ENCODE measurements at regions not wholly inside any gene's neighbourhood (a gene's known extent, or its start where the extent isn't known, plus 50 kb on each side); places are given as distances from the start of the nearest gene placed in this dataset.

GRCh38 chr16:80084614-80085013 is 456.2 kb upstream of the DYNLRB2 start:
- DNase-seq (ENCODE audit: low read depth), result peak; percentile 29
- TF ChIP-seq CTCF (conservative IDR thresholded peaks at IDR 0.05; ENCODE audit: low read depth, low read length), result peak; percentile 69

GRCh38 chr16:80084163-80084562 is 456.6 kb upstream of the DYNLRB2 start:
- no peak overlapping the region for H3K4me3 ChIP-seq (ENCODE audit: low read length)
- no peak for DNase-seq (ENCODE audit: low read depth)
- no peak for TF ChIP-seq CTCF (conservative IDR thresholded peaks at IDR 0.05; ENCODE audit: low read depth, low read length)

More at GRCh38 chr16:80084614-80085013, 456.2 kb upstream of the DYNLRB2 start:
- H3K4me3 ChIP-seq (ENCODE audit: low read length), result no peak overlapping the region

- no peak for TF ChIP-seq CTCF (conservative IDR thresholded peaks at IDR 0.05; ENCODE audit: low read depth, low read length)
- DNase-seq (ENCODE audit: low read depth), result no peak
- no peak overlapping the region for H3K4me3 ChIP-seq (ENCODE audit: low read length)
These were observed 457.9 kb upstream of the DYNLRB2 start for GRCh38 chr16:80082906-80083305.

- H3K4me3 ChIP-seq (ENCODE audit: low read length), result no peak overlapping the region
- no peak for DNase-seq (ENCODE audit: low read depth)
- TF ChIP-seq CTCF (conservative IDR thresholded peaks at IDR 0.05; ENCODE audit: low read depth, low read length), result no peak
These were observed 458.9 kb upstream of the DYNLRB2 start for GRCh38 chr16:80081846-80082245.

GRCh38 chr16:80080287-80080851 is 460.4 kb upstream of the DYNLRB2 start:
- no peak for DNase-seq (ENCODE audit: low read depth)
- H3K4me3 ChIP-seq (ENCODE audit: low read length), result no peak overlapping the region
- no peak for TF ChIP-seq CTCF (conservative IDR thresholded peaks at IDR 0.05; ENCODE audit: low read depth, low read length)

DNA sequence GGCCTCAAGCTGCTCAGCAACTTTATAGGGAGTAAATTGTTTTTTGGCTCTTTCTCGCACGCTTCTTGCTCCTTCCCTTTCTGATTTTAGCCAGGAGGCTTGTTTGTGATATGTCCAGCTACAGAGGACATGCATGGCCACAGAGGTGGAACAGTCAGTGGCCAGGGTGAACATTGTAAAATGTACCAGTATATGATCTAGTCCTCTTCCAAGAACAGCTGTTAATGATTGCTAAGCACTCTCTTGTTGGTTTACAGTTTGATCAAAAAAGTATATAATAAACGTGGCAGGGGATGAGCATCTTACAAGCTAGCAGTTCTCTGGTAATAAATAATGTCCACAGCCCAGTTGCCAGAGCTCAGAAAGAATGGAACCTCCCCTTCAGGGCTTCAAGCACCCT is 461.7 kb upstream of the DYNLRB2 start:
- TF ChIP-seq CTCF (conservative IDR thresholded peaks at IDR 0.05; ENCODE audit: low read depth, low read length), result no peak
- H3K4me3 ChIP-seq (ENCODE audit: low read length), result no peak overlapping the region
- no peak for DNase-seq (ENCODE audit: low read depth)

DNA sequence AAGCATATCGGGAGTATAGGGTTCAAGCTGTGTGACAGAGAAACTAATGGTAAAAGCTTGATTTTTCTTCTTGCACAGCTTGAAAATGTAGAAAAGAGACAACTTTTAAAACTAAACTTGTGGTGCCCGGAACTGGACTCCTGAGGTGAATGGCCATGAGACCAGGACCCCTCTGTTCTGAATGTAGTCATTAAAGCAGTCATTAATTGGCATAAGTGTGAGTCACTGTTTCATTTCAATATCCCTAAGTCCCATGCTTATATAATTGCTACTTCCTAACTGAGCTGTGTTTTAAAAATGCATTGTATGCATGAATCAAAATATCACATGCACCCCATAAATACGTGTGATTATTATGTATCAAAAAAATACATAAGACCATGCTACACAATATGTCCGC is 463.1 kb upstream of the DYNLRB2 start:
- no peak for TF ChIP-seq CTCF (conservative IDR thresholded peaks at IDR 0.05; ENCODE audit: low read depth, low read length)
- H3K4me3 ChIP-seq (ENCODE audit: low read length), result no peak overlapping the region
- DNase-seq (ENCODE audit: low read depth), result no peak

Data from retinal pigment epithelial cell (primary cell).